ENCODE measurements at regions not wholly inside any gene's neighbourhood (a gene's known extent, or its start where the extent isn't known, plus 50 kb on each side); places are given as distances from the start of the nearest gene placed in this dataset.

GRCh38 chr1:86288586-86289147 is 107.5 kb downstream of the ODF2L start:
- TF ChIP-seq MYC (IDR thresholded peaks at IDR 0.05; ENCODE audit: low read depth, low read length) (no peak), EZH2 (IDR thresholded peaks at IDR 0.05; ENCODE audit: borderline replicate concordance, low read depth, low read length, severe bottlenecking) (no peak), CTCF (IDR thresholded peaks at IDR 0.05; ENCODE audit: extremely low read depth in 1 of 2, insufficient read depth in 1 of 2, low read depth in 1 of 2, low read length in 2 of 2) (no peak), GATA2 (IDR thresholded peaks at IDR 0.05; ENCODE audit: insufficient read depth, insufficient read length, low read depth, low read length) (no peak), FOS (IDR thresholded peaks at IDR 0.05; ENCODE audit: borderline replicate concordance, insufficient read depth, low read length) (no peak), MAX (IDR thresholded peaks at IDR 0.05; ENCODE audit: insufficient read depth, insufficient read length) (no peak), JUN (IDR thresholded peaks at IDR 0.05; ENCODE audit: borderline replicate concordance, insufficient read depth, insufficient read length, low read depth) (no peak), POLR2AphosphoS5 (IDR thresholded peaks at IDR 0.05; ENCODE audit: insufficient read depth, low read depth, low read length) (no peak), POLR2A (IDR thresholded peaks at IDR 0.05; ENCODE audit: low read depth, low read length) (no peak)
- no peak overlapping the region for H3K4me3 ChIP-seq (replicated peaks in 1 of 3; ENCODE audit: insufficient read depth in 1 of 3, low read depth in 1 of 3, low read length in 3 of 3)
- H3K4me1 ChIP-seq (ENCODE audit: control insufficient read depth, extremely low read depth, insufficient read depth, low read length): no peaks in the 10 kb centered on the region
- H3K9ac ChIP-seq (replicated peaks; ENCODE audit: extremely low read depth, insufficient read depth, low read length): no peak overlapping the region
- H3K36me3 ChIP-seq (ENCODE audit: control insufficient read depth in 2 of 2, extremely low read depth in 1 of 2, insufficient read depth in 2 of 2, low read length in 2 of 2): no peaks in the 10 kb centered on the region
- H3K9me1 ChIP-seq (replicated peaks; ENCODE audit: control insufficient read depth, extremely low read depth, insufficient read depth, low read length): no peaks in the 10 kb centered on the region
- no peak for DNase-seq (ENCODE audit: low read depth, low spot score)
- dilution Hi-C loops (cut with MboI; ENCODE audit: extremely low pct_ligation_motif_present, low sequenced_read_pairs) (no loop called here), intact Hi-C loops (cut with micrococcal nuclease) (no loop called here)
- CTCF ChIA-PET: interaction anchor here (1.0 kb wide), 1 partner anchor 15 kb away, joined by 3 read pairs; no protein-coding TSS in a partner anchor
- POLR2A ChIA-PET: no interaction called here
- peaks cover 0 to under 1% of the 10 kb centered on the region in 2 experiments for H3K27me3 ChIP-seq (ENCODE audit: control insufficient read depth in 2 of 2, insufficient read depth in 2 of 2, low read length in 2 of 2)
- no peak overlapping the region for H3K4me2 ChIP-seq (ENCODE audit: insufficient read depth, low read length)
- FAIRE-seq: no peak
- H3K27ac ChIP-seq (ENCODE audit: insufficient read depth, low read depth, low read length): no peak overlapping the region
- H4K20me1 ChIP-seq (replicated peaks; ENCODE audit: control insufficient read depth, extremely low read depth, insufficient read depth, low read length): no peaks in the 10 kb centered on the region
- H3K79me2 ChIP-seq (ENCODE audit: control insufficient read depth, insufficient read depth, low read length): no peaks in the 10 kb centered on the region
- H3K9me3 ChIP-seq (replicated peaks; ENCODE audit: control insufficient read depth, insufficient read depth, low read length): no peaks in the 10 kb centered on the region
- BruUV-seq (replicated peaks): no TSS peak
- no peak overlapping the region for H2AFZ ChIP-seq (ENCODE audit: low read depth, low read length)

All from endothelial cell of umbilical vein (primary cell).